Effector memory CD4-positive, alpha-beta T cell (primary cell): ENCODE measurements at regions not wholly inside any gene's neighbourhood (a gene's known extent, or its start where the extent isn't known, plus 50 kb on each side); places are given as distances from the start of the nearest gene placed in this dataset.

Source experiments
- DNase-seq, 3 donors: peaks; one replicate each; pipeline ENCODE4 v3.0.0-alpha.2; 2020
- H3K27ac ChIP-seq: 2 replicates; pipeline ENCODE4 v1.7.0; 2013; ENCODE audit warnings: mild to moderate bottlenecking, low read length, moderate library complexity; ENCODE audit not compliant: insufficient read depth, poor library complexity, severe bottlenecking
- H3K27me3 ChIP-seq: replicated peaks from 2 replicates; pipeline ENCODE4 v1.7.0; 2013; ENCODE audit warnings: mild to moderate bottlenecking, low read length; ENCODE audit not compliant: insufficient read depth, control insufficient read depth, poor library complexity, severe bottlenecking
- H3K36me3 ChIP-seq: 2 replicates; pipeline ENCODE4 v1.7.0; 2013; ENCODE audit warnings: mild to moderate bottlenecking, low read length, moderate library complexity; ENCODE audit not compliant: control insufficient read depth, insufficient read depth
- H3K4me1 ChIP-seq: 2 replicates; pipeline ENCODE4 v1.7.0; 2013; ENCODE audit warnings: low read length, mild to moderate bottlenecking; ENCODE audit not compliant: control insufficient read depth, insufficient read depth, poor library complexity, severe bottlenecking
- H3K4me3 ChIP-seq: 2 replicates; pipeline ENCODE4 v1.7.0; 2013; ENCODE audit warnings: low read length, low read depth, mild to moderate bottlenecking; ENCODE audit not compliant: insufficient read depth, poor library complexity, severe bottlenecking
- H3K9me3 ChIP-seq: 2 replicates; pipeline ENCODE4 v1.7.0; 2013; ENCODE audit warnings: mild to moderate bottlenecking, low read length, moderate library complexity; ENCODE audit not compliant: control insufficient read depth

DNA sequence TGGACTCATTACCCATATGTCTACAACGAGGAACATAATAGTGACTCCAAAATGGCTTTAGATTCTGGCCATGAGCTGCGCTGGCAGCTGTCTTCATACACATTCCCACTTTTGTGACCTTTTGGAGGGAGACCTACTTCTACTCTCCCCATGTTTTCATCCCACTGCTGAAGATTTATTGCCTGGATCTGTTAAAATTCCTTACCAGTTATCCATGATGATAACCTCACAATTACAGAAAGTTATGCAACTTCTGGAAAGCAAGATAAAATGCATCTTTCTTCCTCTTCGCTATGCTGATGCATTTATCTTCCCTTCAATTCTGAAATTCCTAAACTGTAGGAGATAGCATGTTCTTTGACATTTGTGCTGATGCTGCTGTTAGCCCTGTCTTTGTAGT, 855.3 kb downstream of the SLC4A3 start:
- Histone ChIP-seq H3K27me3 (no peaks in the 10 kb centered on the region), H3K9me3 (no peaks in the 10 kb centered on the region), H3K27ac (no peak overlapping the region), H3K4me1 (no peaks in the 10 kb centered on the region), H3K36me3 (no peaks in the 10 kb centered on the region), H3K4me3 (no peak overlapping the region)
- no peak for DNase-seq

DNA sequence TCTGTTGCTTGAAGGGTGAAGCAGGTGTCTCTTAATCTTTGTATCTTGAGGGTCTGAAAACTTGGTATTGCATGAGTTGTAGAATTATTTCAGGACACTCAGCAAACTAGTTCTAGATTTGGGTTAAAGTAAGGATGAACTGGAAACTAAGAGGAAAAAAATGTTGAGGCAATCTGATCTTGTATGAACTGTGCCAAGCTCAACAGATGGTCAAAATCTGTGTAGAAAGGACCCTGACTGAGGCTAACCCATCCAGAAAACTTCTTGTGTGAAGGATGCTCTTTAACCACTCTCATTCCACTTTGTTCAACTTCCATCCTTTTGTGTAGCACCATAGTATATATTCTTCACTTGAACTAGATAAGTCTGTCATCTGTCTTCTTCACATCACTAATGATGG, 861.7 kb downstream of the SLC4A3 start:
- no peak for DNase-seq
- no peaks in the 10 kb centered on the region for H3K27me3 ChIP-seq
- H3K9me3 ChIP-seq: no peaks in the 10 kb centered on the region
- no peaks in the 10 kb centered on the region for H3K4me1 ChIP-seq
- H3K4me3 ChIP-seq: no peak overlapping the region
- H3K36me3 ChIP-seq: no peaks in the 10 kb centered on the region
- H3K27ac ChIP-seq: no peak overlapping the region

DNA sequence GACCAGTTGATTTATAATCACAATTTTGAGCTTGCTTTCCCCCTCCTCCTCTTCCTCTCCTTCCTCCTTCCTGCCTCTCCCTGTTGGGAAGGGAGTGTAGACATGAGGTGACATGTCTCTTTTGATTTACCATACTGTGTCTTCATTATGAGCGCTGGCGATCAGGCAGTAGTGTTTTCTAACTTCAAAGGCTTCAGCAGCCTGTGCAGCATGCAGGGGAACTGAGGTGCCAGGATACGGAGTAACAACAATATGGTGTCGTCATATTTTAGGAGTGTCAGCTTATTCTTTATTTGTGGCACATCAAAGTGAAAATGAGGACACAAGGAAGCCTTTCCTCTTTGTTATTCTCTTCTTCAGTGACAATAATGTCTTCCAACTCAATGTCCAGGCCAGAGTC, 864.2 kb downstream of the SLC4A3 start:
- Histone ChIP-seq H3K4me3 (no peak overlapping the region), H3K4me1 (no peaks in the 10 kb centered on the region), H3K27ac (no peak overlapping the region), H3K36me3 (no peaks in the 10 kb centered on the region), H3K9me3 (no peaks in the 10 kb centered on the region), H3K27me3 (no peaks in the 10 kb centered on the region)
- DNase-seq: no peak

DNA sequence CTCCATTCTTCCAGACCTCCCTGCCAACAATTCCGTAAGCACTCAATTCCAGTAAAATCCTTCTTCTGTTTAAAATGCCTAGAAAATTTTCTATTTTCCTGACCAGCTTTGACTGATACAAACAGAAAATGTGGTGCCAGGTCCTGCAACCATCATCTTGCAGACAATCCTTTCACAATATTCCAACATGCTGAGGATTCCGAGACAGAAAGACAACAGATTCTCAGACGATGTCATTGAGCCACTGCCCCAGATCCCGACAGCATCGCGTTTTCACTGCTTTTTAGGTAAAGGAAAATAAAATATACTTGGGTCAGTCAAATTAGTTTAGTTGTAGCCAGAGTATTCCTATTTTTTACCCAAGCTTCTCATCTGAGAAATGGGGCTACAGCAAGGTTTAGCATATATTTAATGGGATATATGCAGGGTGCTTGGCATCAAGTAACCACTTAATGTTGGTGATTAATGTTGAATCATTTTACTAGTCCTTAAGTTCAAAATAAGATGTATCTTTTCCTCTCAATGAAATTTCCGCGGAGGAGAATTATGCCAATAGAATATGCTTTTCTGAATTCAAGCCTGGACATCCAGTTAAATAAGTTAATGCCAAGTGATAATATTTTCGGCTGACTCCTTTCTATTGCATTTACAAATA, 866.6 kb downstream of the SLC4A3 start:
- no peaks in the 10 kb centered on the region for H3K4me1 ChIP-seq
- H3K4me3 ChIP-seq: no peak overlapping the region
- no peaks in the 10 kb centered on the region for H3K9me3 ChIP-seq
- no peak for DNase-seq
- H3K36me3 ChIP-seq: no peaks in the 10 kb centered on the region
- no peak overlapping the region for H3K27ac ChIP-seq
- no peaks in the 10 kb centered on the region for H3K27me3 ChIP-seq

DNA sequence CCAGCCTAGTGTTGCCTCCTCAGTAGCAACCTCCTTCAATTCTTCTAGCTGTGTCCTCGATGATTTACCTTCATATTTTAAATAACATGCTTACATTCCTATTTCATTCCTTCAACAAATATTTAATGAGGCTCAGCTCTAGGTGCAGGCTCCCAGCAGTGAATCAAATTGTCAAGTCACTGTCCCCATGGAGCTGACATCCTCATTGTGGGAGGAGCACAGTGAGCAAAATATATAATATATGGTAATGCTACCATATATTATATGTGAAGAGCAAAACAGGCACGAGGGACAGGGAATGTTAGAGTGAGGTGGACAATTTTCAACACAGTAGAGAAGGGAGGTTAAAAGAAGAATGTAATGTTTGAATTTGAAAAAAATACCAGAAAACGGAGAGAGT, 869.1 kb downstream of the SLC4A3 start:
- Histone ChIP-seq H3K4me1 (no peaks in the 10 kb centered on the region), H3K9me3 (no peaks in the 10 kb centered on the region), H3K36me3 (no peaks in the 10 kb centered on the region), H3K4me3 (no peak overlapping the region), H3K27me3 (no peaks in the 10 kb centered on the region), H3K27ac (no peak overlapping the region)
- DNase-seq: no peak

DNA sequence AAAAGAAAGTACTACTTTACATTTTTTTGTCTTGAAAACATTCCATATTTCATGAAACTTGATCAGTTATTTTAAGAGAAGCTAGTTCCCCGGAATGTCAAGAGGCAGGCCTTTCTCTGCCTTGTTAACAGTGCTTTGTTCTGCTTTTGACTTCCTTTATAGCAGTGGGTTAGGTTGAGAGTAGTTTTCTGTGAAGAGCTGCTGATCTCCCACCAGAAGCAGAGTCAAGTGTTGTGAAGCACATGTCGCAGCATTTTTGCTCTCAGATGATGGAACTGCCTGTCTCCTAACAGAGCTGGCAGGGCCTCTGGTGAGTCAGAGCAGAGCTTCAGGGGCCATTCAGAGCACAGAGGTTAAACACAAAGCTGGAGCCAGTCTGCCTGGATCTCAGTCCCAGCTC, 871.8 kb downstream of the SLC4A3 start:
- Histone ChIP-seq H3K27ac (no peak overlapping the region), H3K4me1 (no peaks in the 10 kb centered on the region), H3K9me3 (no peaks in the 10 kb centered on the region), H3K4me3 (no peak overlapping the region), H3K36me3 (no peaks in the 10 kb centered on the region), H3K27me3 (no peaks in the 10 kb centered on the region)
- DNase-seq: no peak

DNA sequence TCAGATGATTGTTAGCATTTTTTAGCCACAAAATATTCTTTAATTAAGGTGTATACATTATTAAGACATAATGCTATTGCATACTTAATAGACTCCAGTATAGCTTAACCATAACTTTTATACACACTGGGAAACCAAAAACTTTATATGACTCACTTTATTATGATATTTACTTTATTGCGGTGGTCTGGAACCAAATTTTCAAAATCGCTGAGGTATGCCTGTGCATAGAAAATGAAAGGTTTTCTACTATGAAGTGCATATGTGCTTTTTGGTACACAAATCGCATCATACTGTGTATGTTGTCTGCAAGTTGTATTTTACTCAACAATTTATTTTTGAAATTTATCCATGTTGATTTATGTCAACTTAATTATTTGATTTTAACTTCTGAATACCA, 875.1 kb downstream of the SLC4A3 start:
- no peaks in the 10 kb centered on the region for H3K4me1 ChIP-seq
- H3K27ac ChIP-seq: no peak overlapping the region
- no peaks in the 10 kb centered on the region for H3K36me3 ChIP-seq
- H3K4me3 ChIP-seq: no peak overlapping the region
- DNase-seq: no peak
- H3K27me3 ChIP-seq: no peaks in the 10 kb centered on the region
- no peaks in the 10 kb centered on the region for H3K9me3 ChIP-seq

DNA sequence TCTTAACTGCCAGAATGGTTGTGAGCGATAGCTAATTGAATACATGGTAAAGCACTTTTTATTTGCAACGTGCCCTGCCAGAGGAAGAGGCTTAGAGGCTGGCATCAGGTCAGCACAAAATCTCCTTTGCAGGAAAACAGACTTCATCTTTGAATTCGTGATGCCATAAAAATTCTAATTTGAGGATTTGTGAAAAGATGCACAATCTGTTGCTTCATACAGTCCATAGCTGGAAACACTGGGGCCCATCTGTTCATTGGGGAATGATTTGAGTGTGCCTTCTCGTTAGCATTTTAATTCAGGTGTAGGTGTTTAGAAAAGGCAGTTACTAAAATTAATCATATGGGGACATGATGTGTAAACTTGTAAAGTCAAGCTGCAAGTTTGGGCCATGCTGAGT, 876.0 kb downstream of the SLC4A3 start:
- Histone ChIP-seq H3K36me3 (no peaks in the 10 kb centered on the region), H3K4me3 (no peak overlapping the region), H3K27me3 (no peaks in the 10 kb centered on the region), H3K27ac (no peak overlapping the region), H3K4me1 (no peaks in the 10 kb centered on the region), H3K9me3 (no peaks in the 10 kb centered on the region)
- no peak for DNase-seq

DNA sequence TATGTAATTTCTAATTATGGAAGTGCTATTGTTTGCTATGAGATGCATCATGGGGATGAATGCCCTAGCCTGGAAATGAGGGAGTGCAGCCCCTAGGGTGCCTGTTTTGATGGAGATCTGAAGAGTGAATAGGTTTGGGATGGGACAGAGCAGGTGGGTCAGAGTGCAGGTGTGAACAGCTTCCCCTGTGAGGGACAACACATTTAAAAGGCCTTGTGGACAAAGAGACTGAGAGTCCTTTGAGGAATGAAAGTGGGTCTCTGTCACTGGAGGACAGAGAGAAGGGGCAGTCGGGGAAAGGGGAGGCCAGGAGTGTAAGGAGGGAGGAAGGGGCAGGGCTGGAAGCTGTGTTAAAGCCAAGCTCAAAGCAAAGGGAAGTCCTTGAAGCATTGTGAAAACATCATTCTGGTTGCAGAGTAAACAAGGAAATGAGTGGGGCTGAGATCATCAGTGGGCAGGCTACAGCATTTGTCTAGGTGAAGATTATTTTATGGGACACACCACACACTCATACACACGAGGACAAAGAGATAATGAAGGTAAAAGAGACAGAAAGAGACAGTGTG, 877.6 kb downstream of the SLC4A3 start:
- Histone ChIP-seq H3K4me3 (no peak overlapping the region), H3K27me3 (no peaks in the 10 kb centered on the region), H3K4me1 (no peaks in the 10 kb centered on the region), H3K9me3 (no peaks in the 10 kb centered on the region), H3K27ac (no peak overlapping the region), H3K36me3 (no peaks in the 10 kb centered on the region)
- DNase-seq: no peak

DNA sequence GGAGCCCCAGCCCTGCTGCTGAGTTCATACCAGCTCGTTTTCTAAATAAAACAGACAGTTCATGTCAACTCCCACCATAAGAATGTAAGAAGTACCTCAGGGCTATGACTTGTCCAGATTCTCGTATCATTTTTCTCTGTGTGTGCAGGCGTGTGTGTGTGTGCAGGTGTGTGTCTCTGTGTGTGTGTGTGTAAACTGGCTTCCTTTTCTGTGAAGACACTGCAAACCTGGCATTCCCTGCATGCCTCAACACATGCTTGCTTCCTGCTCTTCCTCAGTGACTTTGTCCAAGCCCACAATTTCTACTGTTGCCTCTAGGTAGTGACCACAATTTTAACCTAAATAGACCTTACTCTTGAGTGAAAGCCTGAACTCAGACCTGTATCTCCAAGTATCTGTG, 879.0 kb downstream of the SLC4A3 start:
- H3K36me3 ChIP-seq: no peaks in the 10 kb centered on the region
- H3K9me3 ChIP-seq: no peaks in the 10 kb centered on the region
- H3K27me3 ChIP-seq: no peaks in the 10 kb centered on the region
- no peaks in the 10 kb centered on the region for H3K4me1 ChIP-seq
- no peak for DNase-seq
- H3K4me3 ChIP-seq: no peak overlapping the region
- no peak overlapping the region for H3K27ac ChIP-seq
